ENCODE measurements at regions not wholly inside any gene's neighbourhood (a gene's known extent, or its start where the extent isn't known, plus 50 kb on each side); places are given as distances from the start of the nearest gene placed in this dataset.

- no peak for DNase-seq (ENCODE audit: low read depth, low spot score)
These were observed 336.2 kb downstream of the MID1IP1 start for GRCh38 chrX:39137363-39137954.

- DNase-seq (ENCODE audit: low read depth, low spot score), result no peak
These were observed 339.3 kb downstream of the MID1IP1 start for GRCh38 chrX:39140581-39140980.

- DNase-seq (ENCODE audit: low read depth, low spot score), result no peak
These were observed 343.1 kb downstream of the MID1IP1 start for GRCh38 chrX:39144323-39144722.

- no peak for DNase-seq (ENCODE audit: low read depth, low spot score)
These were observed 343.7 kb downstream of the MID1IP1 start for GRCh38 chrX:39144956-39145355.

- DNase-seq (ENCODE audit: low read depth, low spot score), result no peak
These were observed 344.6 kb downstream of the MID1IP1 start for GRCh38 chrX:39145859-39146258.

GRCh38 chrX:39149761-39150160 lies 348.5 kb downstream of the MID1IP1 start:
- DNase-seq (ENCODE audit: low read depth, low spot score), result peak; percentile 64

- no peak for DNase-seq (ENCODE audit: low read depth, low spot score)
These were observed 349.0 kb downstream of the MID1IP1 start for GRCh38 chrX:39150220-39150619.

- no peak for DNase-seq (ENCODE audit: low read depth, low spot score)
These were observed 349.4 kb downstream of the MID1IP1 start for GRCh38 chrX:39150621-39151020.

- no peak for DNase-seq (ENCODE audit: low read depth, low spot score)
These were observed 350.9 kb downstream of the MID1IP1 start for GRCh38 chrX:39152106-39152649.

GRCh38 chrX:39156051-39156450 lies 354.8 kb downstream of the MID1IP1 start:
- no peak for DNase-seq (ENCODE audit: low read depth, low spot score)

GRCh38 chrX:39157006-39157405 lies 355.7 kb downstream of the MID1IP1 start:
- DNase-seq (ENCODE audit: low read depth, low spot score), result no peak

- peak; percentile 57 for DNase-seq (ENCODE audit: low read depth, low spot score)
These were observed 356.5 kb downstream of the MID1IP1 start for GRCh38 chrX:39157796-39158195.

- peak; percentile 82 for DNase-seq (ENCODE audit: low read depth, low spot score)
These were observed 357.8 kb downstream of the MID1IP1 start for GRCh38 chrX:39158801-39159657.

- no peak for DNase-seq (ENCODE audit: low read depth, low spot score)
These were observed 358.8 kb downstream of the MID1IP1 start for GRCh38 chrX:39159921-39160507.

- DNase-seq (ENCODE audit: low read depth, low spot score), result no peak
These were observed 360.5 kb downstream of the MID1IP1 start for GRCh38 chrX:39161611-39162255.

GRCh38 chrX:39162322-39162735 lies 361.1 kb downstream of the MID1IP1 start:
- DNase-seq (ENCODE audit: low read depth, low spot score), result peak; percentile 18

- no peak for DNase-seq (ENCODE audit: low read depth, low spot score)
These were observed 362.4 kb downstream of the MID1IP1 start for GRCh38 chrX:39163581-39164126.

- no peak for DNase-seq (ENCODE audit: low read depth, low spot score)
These were observed 363.0 kb downstream of the MID1IP1 start for GRCh38 chrX:39164212-39164611.

- DNase-seq (ENCODE audit: low read depth, low spot score), result no peak
These were observed 363.9 kb downstream of the MID1IP1 start for GRCh38 chrX:39165185-39165584.

GRCh38 chrX:39165773-39166172 lies 364.5 kb downstream of the MID1IP1 start:
- DNase-seq (ENCODE audit: low read depth, low spot score), result no peak

- DNase-seq (ENCODE audit: low read depth, low spot score), result no peak
These were observed 366.5 kb downstream of the MID1IP1 start for GRCh38 chrX:39167791-39168190.

GRCh38 chrX:39168609-39169008 lies 367.4 kb downstream of the MID1IP1 start:
- no peak for DNase-seq (ENCODE audit: low read depth, low spot score)
